H1 (cell line): ENCODE measurements at regions not wholly inside any gene's neighbourhood (a gene's known extent, or its start where the extent isn't known, plus 50 kb on each side); places are given as distances from the start of the nearest gene placed in this dataset.
A peak's percentile ranks its signal among the peaks of the same experiment; 100 is the strongest.

Experiments used
- CTCF ChIA-PET: fragments of 300-600 bp; sonication (Branson Sonifier 250); formaldehyde crosslinking; loops from one replicate; lab custom pipeline; 2021; ENCODE audit not compliant: partially characterized antibody; lab: Charles Lee
- POLR2A ChIA-PET: fragments of 300-600 bp; sonication (Branson Sonifier 250); formaldehyde crosslinking; loops from one replicate; lab custom pipeline; 2021; ENCODE audit warnings: inconsistent platforms; ENCODE audit not compliant: partially characterized antibody; lab: Charles Lee
- DNase-seq, 2 experiments: peaks; one replicate each; pipeline versions ENCODE4 v3.0.0 to v3.0.0-alpha.2; 2010 to 2022; ENCODE audit warnings: low spot score in 2 of 2, low read depth in 1 of 2, mixed read lengths in 1 of 2
- FAIRE-seq: peaks from 2 replicates; lab custom pipeline; 2011; peaks lifted over from hg19 to GRCh38; lab: Jason Lieb, UNC
- H2AFZ ChIP-seq: 2 replicates; pipeline ENCODE4 v1.8.1; 2012; ENCODE audit warnings: low read length, inconsistent platforms
- H2AK5ac ChIP-seq: 2 replicates; pipeline ENCODE4 v1.6.1; 2013; ENCODE audit warnings: low read depth, low read length
- H2BK120ac ChIP-seq: replicated peaks from 2 replicates; pipeline ENCODE3; 2013; ENCODE audit warnings: low read depth, low read length, inconsistent platforms
- H2BK12ac ChIP-seq: 2 replicates; pipeline ENCODE4 v1.6.1; 2013; ENCODE audit warnings: low read depth, low read length
- H2BK15ac ChIP-seq: 2 replicates; pipeline ENCODE4 v1.6.1; 2013; ENCODE audit warnings: low read length
- H2BK20ac ChIP-seq: 2 replicates; pipeline ENCODE4 v1.6.1; 2013; ENCODE audit warnings: low read length
- H2BK5ac ChIP-seq: 2 replicates; pipeline ENCODE4 v1.6.1; 2013; ENCODE audit warnings: low read depth, low read length
- H3K14ac ChIP-seq: 2 replicates; pipeline ENCODE4 v1.6.1; 2013; ENCODE audit warnings: inconsistent platforms; ENCODE audit not compliant: insufficient read length
- H3K18ac ChIP-seq: 2 replicates; pipeline ENCODE4 v1.6.1; 2013; ENCODE audit warnings: low read length; ENCODE audit errors: extremely low read depth
- H3K23ac ChIP-seq: 2 replicates; pipeline ENCODE4 v1.6.1; 2013; ENCODE audit warnings: inconsistent platforms; ENCODE audit not compliant: insufficient read length
- H3K23me2 ChIP-seq: 2 replicates; pipeline ENCODE4 v1.6.1; 2013; ENCODE audit warnings: low read depth, low read length
- H3K27ac ChIP-seq: 2 replicates; pipeline ENCODE4 v1.6.1; 2011; ENCODE audit warnings: low read depth, low read length, inconsistent platforms
- H3K27me3 ChIP-seq, 4 experiments: replicated peaks in 1 of 4; 1 replicate in 1 of 4; 2 replicates in 3 of 4; pipeline versions ENCODE4 v1.6.1 to v1.8.1; 2011 to 2013; ENCODE audit warnings: low read length in 3 of 4, mild to moderate bottlenecking in 3 of 4, inconsistent platforms in 2 of 4, mixed read lengths in 2 of 4, moderate library complexity in 1 of 4; ENCODE audit not compliant: control insufficient read depth in 3 of 4, insufficient read depth in 3 of 4; ENCODE audit errors: extremely low read depth in 1 of 4
- H3K36me3 ChIP-seq, 4 experiments: 2 replicates each; pipeline versions ENCODE4 v1.6.1 to v1.8.1; 2011 to 2013; ENCODE audit warnings: mild to moderate bottlenecking in 4 of 4, low read length in 3 of 4, moderate library complexity in 2 of 4, control low read depth in 1 of 4, inconsistent platforms in 1 of 4; ENCODE audit not compliant: insufficient read depth in 4 of 4, control insufficient read depth in 2 of 4
- H3K4ac ChIP-seq: replicated peaks from 2 replicates; pipeline ENCODE3; 2013; ENCODE audit warnings: low read length, low read depth, mixed read lengths, inconsistent platforms; ENCODE audit not compliant: insufficient read length
- H3K4me1 ChIP-seq, 4 experiments: replicated peaks in 1 of 4; 1 replicate in 1 of 4; 2 replicates in 3 of 4; pipeline versions ENCODE4 v1.6.1 to v1.8.1; 2011 to 2013; ENCODE audit warnings: low read length in 3 of 4, inconsistent platforms in 2 of 4, mixed read lengths in 1 of 4; ENCODE audit not compliant: insufficient read depth in 4 of 4, control insufficient read depth in 3 of 4
- H3K4me2 ChIP-seq, 2 experiments: 2 replicates each; pipeline versions ENCODE4 v1.6.1 to v1.8.1; 2011 to 2013; ENCODE audit warnings: low read depth in 2 of 2, low read length in 2 of 2, control low read depth in 1 of 2, inconsistent platforms in 1 of 2, mild to moderate bottlenecking in 1 of 2; ENCODE audit not compliant: insufficient read depth in 1 of 2
- H3K4me3 ChIP-seq, 4 experiments: fragments of 200-600, 300-600 bp in 1 of 4; sonication (generic), shearing (Covaris generic), sonication (Bioruptor Twin) in 1 of 4; 2 replicates each; pipeline versions ENCODE4 v1.5.1 to v1.8.1; 2011 to 2016; ENCODE audit warnings: low read length in 4 of 4, low read depth in 3 of 4, control low read depth in 2 of 4, inconsistent platforms in 2 of 4, mild to moderate bottlenecking in 2 of 4, mixed read lengths in 1 of 4, moderate library complexity in 1 of 4; ENCODE audit not compliant: insufficient read depth in 2 of 4; ENCODE audit errors: extremely low read depth in 1 of 4
- H3K56ac ChIP-seq: replicated peaks from 2 replicates; pipeline ENCODE3; 2013; ENCODE audit warnings: low read depth, mild to moderate bottlenecking, mixed read lengths, low read length, inconsistent platforms; ENCODE audit not compliant: insufficient read length
- H3K79me1 ChIP-seq: 2 replicates; pipeline ENCODE4 v1.6.1; 2013; ENCODE audit warnings: low read depth, low read length, control low read depth
- H3K79me2 ChIP-seq, 2 experiments: 2 replicates each; pipeline versions ENCODE4 v1.6.1 to v1.8.1; 2012 to 2013; ENCODE audit warnings: low read length in 2 of 2, mild to moderate bottlenecking in 2 of 2, inconsistent platforms in 1 of 2; ENCODE audit not compliant: insufficient read depth in 2 of 2, control insufficient read depth in 1 of 2
- H3K9ac ChIP-seq, 4 experiments: replicated peaks in 1 of 4; 1 replicate in 1 of 4; 2 replicates in 3 of 4; pipeline versions ENCODE4 v1.6.1 to v1.8.1; 2011 to 2013; ENCODE audit warnings: low read depth in 3 of 4, low read length in 3 of 4, control low read depth in 2 of 4, mild to moderate bottlenecking in 2 of 4, moderate library complexity in 2 of 4, inconsistent platforms in 1 of 4; ENCODE audit errors: extremely low read depth in 1 of 4
- H3K9me3 ChIP-seq, 2 experiments: 2 replicates each; pipeline versions ENCODE4 v1.6.1 to v1.8.1; 2012 to 2013; ENCODE audit warnings: mild to moderate bottlenecking in 2 of 2, moderate library complexity in 2 of 2, control low read depth in 1 of 2, inconsistent platforms in 1 of 2, low read depth in 1 of 2, low read length in 1 of 2, mixed read lengths in 1 of 2; ENCODE audit not compliant: insufficient read depth in 2 of 2
- H4K20me1 ChIP-seq, 2 experiments: replicated peaks in 1 of 2; 2 replicates each; pipeline versions ENCODE3 to v1.8.1; 2011 to 2013; ENCODE audit warnings: inconsistent platforms in 2 of 2, low read length in 2 of 2, mild to moderate bottlenecking in 1 of 2; ENCODE audit not compliant: insufficient read depth in 2 of 2, control insufficient read depth in 1 of 2
- H4K5ac ChIP-seq: 2 replicates; pipeline ENCODE4 v1.6.1; 2013; ENCODE audit warnings: low read length, low read depth, mixed read lengths, inconsistent platforms; ENCODE audit not compliant: insufficient read length
- H4K8ac ChIP-seq: 2 replicates; pipeline ENCODE4 v1.8.0; 2013; ENCODE audit warnings: mild to moderate bottlenecking, moderate library complexity, low read length, inconsistent platforms; ENCODE audit not compliant: insufficient read depth; ENCODE audit errors: extremely low read depth
- H4K91ac ChIP-seq: replicated peaks from 2 replicates; pipeline ENCODE3; 2013; ENCODE audit warnings: low read length, mixed read lengths, inconsistent platforms; ENCODE audit not compliant: insufficient read length
- ATF2 ChIP-seq: IDR thresholded peaks from 2 replicates; pipeline ENCODE4 v1.6.1; 2012; ENCODE audit warnings: low read length, inconsistent platforms
- BCL11A ChIP-seq, 2 experiments: IDR thresholded peaks; one replicate each; pipeline ENCODE4 v1.6.1; 2011; ENCODE audit warnings: low read depth in 2 of 2, low read length in 2 of 2, mild to moderate bottlenecking in 2 of 2
- CBX8 ChIP-seq: fragments of 300-800, 300-1000 bp; sonication (generic); IDR thresholded peaks from 2 replicates; pipeline ENCODE4 v1.7.1; 2016; ENCODE audit warnings: low read depth, low read length, borderline replicate concordance
- CHD1 ChIP-seq: IDR thresholded peaks from 2 replicates; pipeline ENCODE4 v1.6.1; 2012; ENCODE audit warnings: low read depth, low read length, improper control_type of control experiment
- CHD2 ChIP-seq: IDR thresholded peaks from 2 replicates; pipeline ENCODE4 v1.6.1; 2012; ENCODE audit warnings: low read length, improper control_type of control experiment
- GTF2F1 ChIP-seq: IDR thresholded peaks from 2 replicates; pipeline ENCODE4 v1.6.1; 2012; ENCODE audit warnings: low read depth, low read length, improper control_type of control experiment, borderline replicate concordance
- MAX ChIP-seq: IDR thresholded peaks from 2 replicates; pipeline ENCODE4 v1.6.1; 2012; ENCODE audit warnings: inconsistent platforms
- POU5F1 ChIP-seq: IDR thresholded peaks from 2 replicates; pipeline ENCODE4 v1.6.1; 2011; ENCODE audit warnings: low read depth, mild to moderate bottlenecking, low read length, moderate library complexity
- SAP30 ChIP-seq: fragments of 300-600 bp; sonication (generic); IDR thresholded peaks from 2 replicates; pipeline ENCODE4 v1.7.1; 2012; ENCODE audit warnings: low read length, moderate library complexity, mild to moderate bottlenecking, inconsistent platforms; ENCODE audit not compliant: insufficient read depth, insufficient replicate concordance
- SP2 ChIP-seq: IDR thresholded peaks from 2 replicates; pipeline ENCODE4 v1.6.1; 2012; ENCODE audit warnings: mild to moderate bottlenecking, low read length, inconsistent platforms

- CTCF ChIA-PET = interaction anchor here (0.8 to 2.7 kb wide), 21 partner anchors 8 to 931 kb away, joined by 3 to 14 read pairs (median 4); no protein-coding TSS in a partner anchor
- Histone ChIP-seq H4K5ac (no peak overlapping the region), H2BK5ac (no peak overlapping the region), H4K8ac (no peak overlapping the region), H2AFZ (peak overlapping the region; percentile 90), H3K4ac (no peak overlapping the region), H2AK5ac (no peak overlapping the region), H2BK15ac (no peak overlapping the region), H3K27ac (no peak overlapping the region), H3K79me1 (no peaks in the 10 kb centered on the region), H4K20me1 (no peaks in the 10 kb centered on the region), H3K4me1 (peaks cover 0 to 5% (median 0%) of the 10 kb centered on the region in 4 experiments; a peak in 1 of 7 replicates), H4K91ac (no peak overlapping the region), H3K56ac (no peak overlapping the region), H3K27me3 (peaks cover 0 to 1% (median 0%) of the 10 kb centered on the region in 4 experiments; a peak in 1 of 7 replicates), H3K18ac (no peak overlapping the region), H3K79me2 (no peaks in the 10 kb centered on the region), H3K4me3 (no peak overlapping the region), H2BK12ac (no peak overlapping the region), H3K23ac (no peak overlapping the region), H3K4me2 (no peak overlapping the region), H3K9ac (no peak overlapping the region), H3K36me3 (no peaks in the 10 kb centered on the region), H3K9me3 (no peaks in the 10 kb centered on the region), H3K23me2 (no peaks in the 10 kb centered on the region), H2BK20ac (no peak overlapping the region), H3K14ac (no peak overlapping the region), H2BK120ac (no peak overlapping the region)
- TF ChIP-seq GTF2F1 (no peak), MAX (no peak), CBX8 (no peak), CHD1 (no peak), ATF2 (no peak), BCL11A (IDR thresholded peaks at IDR 0.05; ENCODE audit: low read depth in 2 of 2, low read length in 2 of 2) (no peak), POU5F1 (no peak), SP2 (no peak), CHD2 (no peak), SAP30 (no peak)
- DNase-seq (no peak), FAIRE-seq (no peak)
- POLR2A ChIA-PET = no interaction called here
These were observed 200.0 kb downstream of the AASDHPPT start for GRCh38 chr11:106277484-106277883.
